HG02970 (cell line): ENCODE measurements at regions not wholly inside any gene's neighbourhood (a gene's known extent, or its start where the extent isn't known, plus 50 kb on each side); places are given as distances from the start of the nearest gene placed in this dataset.

Experiments
- ATAC-seq: cut with Tn5 transposase; IDR thresholded peaks from one replicate; pipeline ENCODE4 v1.9.1; 2021; ENCODE audit warnings: mild to moderate bottlenecking, moderate library complexity, moderate number of reproducible peaks; ENCODE audit not compliant: unreplicated experiment, low FRiP score

DNA sequence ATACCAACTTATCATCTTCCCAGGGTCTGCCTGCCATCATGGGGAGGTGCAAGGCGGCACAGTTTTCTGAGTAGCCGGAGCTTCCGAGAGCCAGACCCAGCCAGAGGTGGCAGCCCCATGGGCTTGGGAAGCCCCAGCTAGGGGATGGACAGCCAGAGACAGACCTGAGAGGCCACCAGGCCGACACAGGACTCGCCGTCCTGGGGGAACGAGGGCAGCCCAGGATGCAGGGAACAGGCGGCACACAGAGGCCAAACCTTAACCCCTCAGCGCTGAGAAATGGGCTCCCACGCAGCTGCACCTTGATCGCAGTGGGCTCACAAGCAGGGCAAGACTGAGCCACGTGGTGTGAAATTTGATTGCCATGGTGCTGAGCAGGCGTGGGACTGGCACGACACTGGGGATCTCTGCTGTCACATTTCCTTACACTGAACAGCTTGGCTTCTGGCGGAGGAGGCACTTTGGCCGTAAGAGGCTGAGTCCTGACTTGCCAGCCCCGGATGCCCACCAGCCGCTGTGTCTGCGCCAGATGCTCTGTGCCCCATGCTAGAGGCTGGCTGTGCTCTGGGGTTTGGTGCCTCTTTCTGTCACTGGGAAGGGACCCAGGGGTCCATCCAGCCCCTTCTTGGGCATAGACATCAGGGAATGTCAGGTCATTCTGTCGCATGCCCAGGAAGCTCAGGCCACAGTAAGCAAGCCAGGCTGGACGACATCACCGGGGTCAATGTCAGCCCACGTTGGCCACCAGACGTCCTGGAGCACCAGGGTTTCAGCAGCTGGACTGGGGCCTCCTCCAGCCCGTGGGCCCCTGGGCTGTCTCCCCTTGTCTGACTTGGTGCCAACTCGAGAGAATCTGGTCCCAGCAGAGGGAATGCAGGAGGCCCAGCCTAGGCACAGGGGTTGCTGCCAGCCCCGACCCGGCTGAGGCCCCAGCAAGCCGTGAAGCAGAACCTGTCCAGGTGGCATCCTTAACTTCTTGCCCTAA, 312.1 kb upstream of the MYT1L start:
- no peak for ATAC-seq

DNA sequence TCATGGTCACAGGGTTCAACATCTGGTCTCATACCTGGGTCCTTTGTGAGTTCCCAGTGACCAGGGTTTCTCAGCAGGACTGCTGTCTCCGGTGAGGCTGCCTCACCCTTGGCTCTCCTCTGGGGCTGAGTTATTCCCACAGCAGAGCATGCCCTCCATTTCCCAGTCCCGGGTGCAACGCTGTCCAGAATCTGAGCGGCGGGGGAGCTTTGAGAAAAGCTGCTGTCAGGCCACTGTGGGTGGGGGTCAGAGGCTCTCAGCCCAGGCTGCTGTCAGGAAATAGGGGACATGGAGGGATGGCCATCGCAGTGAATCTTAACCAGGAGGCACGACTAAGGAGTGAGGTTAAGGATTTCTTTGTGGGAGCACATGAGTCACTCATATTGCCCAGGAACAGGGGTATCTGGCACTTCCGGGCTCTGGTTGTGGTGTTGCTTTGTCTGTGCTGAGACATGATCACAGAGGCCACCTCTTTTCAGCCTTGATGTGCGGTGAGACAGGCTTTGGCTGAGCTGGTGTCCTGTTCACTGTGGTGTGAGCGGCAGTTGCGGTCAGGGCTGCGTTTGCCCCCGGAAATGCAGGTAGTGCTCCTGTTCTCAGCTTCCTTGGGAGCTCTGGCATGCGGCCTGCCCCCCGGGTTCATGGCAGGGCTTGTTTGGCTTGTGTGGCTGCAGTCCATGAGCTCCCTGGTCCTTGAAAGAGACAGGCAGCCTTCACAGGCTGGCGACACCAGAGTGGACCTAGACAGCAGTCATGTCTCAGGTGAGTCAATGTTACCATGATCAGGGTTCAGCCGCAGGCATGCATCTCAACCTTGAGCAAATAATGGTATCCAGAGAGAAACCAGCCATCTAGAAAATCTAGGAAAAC, 310.7 kb upstream of the MYT1L start:
- ATAC-seq, result no peak

DNA sequence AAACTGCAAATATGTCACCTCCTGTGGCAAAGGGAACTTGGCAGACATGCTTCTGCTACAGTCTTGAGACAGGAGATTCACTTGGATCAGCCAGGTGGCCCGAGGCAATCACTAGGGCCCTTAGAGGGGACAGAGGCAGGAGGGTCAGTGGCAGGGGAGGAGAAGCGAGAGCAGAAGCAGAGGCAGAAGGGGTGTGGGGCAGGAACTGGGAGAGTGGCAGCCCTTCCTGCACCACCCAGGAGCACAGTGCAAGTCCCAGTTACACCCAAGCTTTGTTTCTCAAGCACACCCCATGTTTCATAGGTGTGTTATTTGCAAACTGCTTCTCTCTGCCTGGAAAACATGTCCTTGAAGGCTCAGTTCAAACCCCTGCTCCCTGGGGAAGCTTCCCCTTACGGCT, 309.7 kb upstream of the MYT1L start:
- no peak for ATAC-seq

DNA sequence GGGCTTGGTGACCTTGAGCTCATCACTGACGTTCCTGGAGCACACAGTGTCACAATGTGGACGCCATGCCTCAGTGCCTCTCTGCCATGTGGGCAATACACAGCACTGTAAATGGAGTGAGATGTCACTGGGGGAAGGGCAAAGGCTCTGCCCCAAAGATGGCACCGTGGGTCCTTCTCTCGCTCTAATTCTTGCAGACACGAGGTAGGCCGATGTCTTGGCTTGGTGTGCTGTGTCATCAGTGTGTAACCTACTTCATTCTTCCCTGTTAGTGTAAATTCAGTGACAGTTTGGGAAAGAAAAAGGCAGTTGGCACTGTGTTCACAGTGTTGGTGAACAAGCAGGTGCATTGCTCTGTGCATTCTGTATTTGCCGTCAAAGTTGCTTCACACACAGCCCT, 309.3 kb upstream of the MYT1L start:
- ATAC-seq, result no peak

DNA sequence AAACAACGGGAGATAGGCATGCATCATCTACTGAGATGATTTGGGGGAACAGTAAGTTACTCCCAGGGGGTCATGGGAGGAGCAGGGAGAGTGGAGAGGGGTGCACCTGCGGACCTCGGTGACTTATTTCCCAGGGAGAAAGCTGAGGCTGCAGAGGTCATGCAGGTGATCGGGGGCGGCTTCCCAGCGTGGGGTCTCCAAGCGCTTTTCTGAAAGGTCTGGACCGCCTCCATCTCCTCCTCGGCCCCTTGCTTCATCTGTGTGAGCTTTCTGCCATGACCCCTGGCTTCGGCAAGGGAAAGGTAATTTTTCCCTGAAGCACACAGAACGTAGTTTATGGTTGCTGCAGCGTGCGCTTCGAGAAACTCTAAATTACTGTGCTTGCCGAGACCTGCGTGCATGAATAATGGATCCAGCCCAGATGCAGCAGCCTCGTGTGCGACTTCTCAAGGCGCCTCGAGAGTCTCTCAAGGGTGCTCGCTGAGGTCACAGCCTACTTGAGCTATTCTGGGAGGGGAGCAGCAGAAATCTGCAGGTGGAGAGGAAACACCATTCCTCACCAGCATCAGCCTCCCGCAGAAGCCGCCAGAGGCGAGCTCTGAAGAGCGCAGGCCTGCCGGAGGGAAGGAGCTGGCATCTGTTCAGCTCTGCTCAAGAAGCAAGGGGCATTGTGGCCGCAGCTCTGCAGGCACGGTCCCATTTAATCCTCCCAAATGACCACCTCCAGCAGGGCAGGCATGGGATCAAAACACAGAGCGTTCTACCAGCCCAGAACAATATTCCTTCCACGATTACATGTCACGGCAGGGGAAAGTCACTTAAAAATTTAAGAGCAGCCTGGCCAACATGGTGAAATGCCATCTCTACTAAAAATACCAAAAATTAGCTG, 308.4 kb upstream of the MYT1L start:
- ATAC-seq, result no peak

DNA sequence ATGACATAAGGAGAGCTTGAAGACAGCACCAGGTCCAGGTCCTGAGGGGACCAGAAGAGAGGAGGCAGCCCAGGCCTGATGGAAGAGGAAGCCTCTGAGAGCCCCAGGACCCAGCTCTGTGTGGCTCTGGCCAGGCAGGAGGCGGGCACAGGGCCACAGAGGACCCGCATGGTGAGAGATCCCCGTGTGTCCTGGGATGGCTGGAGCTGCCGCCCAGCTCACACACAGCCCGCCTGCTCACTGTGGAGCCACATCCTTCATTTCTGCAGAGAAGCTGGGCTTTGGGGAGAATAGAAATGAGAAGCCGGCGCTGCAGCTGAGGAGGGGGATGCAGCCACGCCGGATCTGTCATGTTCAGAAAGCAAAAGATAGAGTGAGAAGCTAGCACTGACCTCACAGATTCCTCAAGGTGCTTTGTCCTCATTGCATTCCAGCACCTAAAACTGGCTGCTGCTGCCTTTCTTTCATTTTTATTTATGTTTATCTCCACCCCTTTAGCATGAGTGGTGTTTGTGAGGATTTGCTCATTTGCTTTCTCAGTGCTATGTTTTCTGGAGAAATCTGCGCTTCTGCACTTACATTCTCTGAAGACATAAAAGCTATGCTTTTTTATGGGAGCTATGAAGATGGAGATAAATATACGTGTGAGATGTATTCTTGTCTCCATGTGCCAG, 307.6 kb upstream of the MYT1L start:
- ATAC-seq, result no peak

DNA sequence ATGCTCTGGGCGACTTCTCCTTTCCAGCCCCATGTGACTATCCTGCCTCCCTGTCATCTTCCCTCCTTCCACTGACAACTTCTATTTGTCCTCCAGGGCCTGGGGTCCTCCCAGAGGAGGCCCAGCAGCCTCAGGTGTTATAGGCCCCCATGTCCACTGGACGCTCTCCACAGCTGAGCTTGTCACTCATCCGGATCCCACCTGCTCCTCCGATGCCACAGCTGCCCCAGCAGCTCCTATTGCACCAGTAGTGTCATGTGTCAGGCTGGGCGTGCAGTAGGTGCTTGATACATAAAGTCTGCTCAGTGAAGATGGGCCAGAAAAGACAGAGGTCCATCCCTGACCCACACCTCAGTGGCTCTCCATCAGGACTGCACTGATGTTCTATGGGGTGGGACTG, 305.7 kb upstream of the MYT1L start:
- ATAC-seq, result no peak

DNA sequence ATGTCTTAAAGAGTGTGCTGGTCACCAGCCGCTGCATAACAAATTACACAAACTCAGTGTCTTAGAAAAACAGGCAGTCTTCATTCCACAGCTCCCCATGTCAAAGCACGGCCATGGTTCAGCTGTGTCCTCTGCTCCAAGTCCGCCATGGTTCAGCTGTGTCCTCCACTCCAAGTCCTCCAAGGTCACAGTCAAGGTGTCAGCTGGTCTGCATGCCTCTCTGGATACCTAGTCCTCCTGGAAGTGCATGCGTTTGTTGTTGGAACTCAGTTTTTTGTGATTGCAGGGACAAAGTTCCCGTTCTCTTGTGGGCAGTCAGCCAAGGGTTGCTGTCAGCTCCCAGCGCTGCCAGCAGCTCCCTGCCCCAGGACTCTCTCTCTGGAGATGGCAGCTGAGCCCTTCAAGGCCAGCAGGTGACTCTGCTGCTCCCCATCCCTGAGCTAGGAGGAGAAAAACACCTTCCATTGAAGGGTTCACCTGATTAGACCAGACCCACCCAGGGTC, 304.0 kb upstream of the MYT1L start:
- no peak for ATAC-seq

DNA sequence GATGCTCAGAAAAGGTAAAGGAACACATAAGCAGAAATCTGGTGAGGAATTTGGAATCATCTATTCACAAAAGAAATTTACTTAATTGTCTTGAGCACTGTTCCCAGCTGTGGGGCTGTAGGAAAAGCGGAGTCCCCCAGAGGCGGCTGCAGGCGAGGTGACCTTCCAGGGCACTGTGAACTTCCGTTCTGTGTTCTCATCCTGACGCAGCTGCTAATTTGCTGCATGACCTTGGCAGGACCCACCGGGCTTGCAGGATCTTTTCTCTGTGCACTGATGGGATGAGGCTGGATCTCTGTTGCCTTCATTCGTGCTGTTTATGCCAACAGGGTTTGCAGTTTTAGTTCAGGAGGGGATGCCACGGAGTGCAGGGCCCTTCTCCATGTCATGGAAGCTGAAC, 301.9 kb upstream of the MYT1L start:
- ATAC-seq, result no peak

DNA sequence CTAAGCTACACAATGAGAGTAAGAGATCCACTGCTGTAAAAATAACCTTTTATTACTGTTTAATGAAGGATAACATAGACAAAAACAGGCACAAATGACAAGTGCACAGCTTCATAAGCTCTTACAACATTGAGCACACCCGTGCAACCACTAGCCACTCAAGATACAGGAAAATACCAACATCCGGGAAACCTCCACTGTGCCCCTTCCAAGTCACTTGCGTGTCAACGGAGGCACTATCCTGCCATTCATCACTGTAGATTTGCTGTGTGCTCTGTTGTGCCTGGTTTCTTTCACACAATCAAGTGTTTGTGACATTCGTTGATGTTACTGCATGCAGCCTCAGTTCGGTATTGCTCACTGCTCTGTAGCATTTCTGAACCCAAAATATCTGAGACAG, 292.9 kb upstream of the MYT1L start:
- no peak for ATAC-seq

DNA sequence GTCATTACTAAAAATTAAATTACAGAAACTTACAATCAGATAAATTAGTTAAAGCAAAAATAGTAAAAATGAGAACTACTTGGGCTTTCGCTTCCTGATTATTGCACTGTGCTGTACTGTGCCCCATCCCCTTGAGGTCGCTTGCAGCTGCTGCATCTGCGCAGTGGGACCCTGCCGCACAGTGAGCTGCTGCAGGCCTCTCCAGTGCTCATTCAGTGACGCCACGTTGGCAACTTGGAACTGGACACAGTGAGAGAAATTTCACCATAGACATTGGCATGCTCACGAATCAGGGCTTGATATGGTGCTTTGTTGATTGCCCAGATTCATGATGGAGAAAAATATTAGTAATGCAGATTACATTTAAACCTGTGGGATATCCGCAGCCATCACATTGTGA, 290.8 kb upstream of the MYT1L start:
- no peak for ATAC-seq

DNA sequence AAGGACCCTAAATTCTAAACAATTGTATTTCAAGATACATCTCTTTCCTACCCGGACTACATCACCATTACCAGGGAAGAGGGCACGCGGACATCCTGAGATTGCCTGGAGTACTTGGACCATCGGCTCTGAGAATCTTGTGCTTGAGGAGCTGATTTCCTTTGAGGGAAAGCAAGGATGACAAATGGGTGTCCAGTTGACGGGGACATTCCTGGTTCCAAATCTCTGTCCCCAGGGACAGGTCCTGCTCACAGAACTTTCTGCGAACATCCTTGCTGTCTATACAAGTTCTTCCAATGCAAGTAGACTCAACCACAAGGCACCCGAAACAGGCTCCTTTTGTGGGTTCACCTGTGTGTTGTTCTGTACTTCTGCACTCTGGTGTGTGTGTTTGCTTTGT, 289.5 kb upstream of the MYT1L start:
- ATAC-seq, result no peak

DNA sequence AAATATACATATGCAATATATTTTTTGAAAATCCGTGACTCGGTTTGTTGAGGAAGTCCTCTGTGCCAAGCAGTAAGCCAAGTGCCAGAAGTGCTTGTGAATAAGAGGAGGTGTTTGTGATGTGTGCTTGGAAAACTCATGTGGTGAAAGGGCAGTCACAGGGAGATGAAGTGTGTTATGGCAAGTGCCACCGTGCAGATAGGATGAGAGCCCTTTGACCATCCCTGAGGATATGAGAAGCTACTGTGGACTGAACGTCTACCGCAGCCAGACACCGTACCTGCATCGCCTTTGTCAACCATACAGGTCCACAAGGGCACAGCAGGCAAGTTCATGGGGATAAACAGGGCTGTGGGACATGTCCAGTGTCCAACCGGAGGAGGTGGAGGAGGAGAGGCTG, 288.9 kb upstream of the MYT1L start:
- no peak for ATAC-seq

DNA sequence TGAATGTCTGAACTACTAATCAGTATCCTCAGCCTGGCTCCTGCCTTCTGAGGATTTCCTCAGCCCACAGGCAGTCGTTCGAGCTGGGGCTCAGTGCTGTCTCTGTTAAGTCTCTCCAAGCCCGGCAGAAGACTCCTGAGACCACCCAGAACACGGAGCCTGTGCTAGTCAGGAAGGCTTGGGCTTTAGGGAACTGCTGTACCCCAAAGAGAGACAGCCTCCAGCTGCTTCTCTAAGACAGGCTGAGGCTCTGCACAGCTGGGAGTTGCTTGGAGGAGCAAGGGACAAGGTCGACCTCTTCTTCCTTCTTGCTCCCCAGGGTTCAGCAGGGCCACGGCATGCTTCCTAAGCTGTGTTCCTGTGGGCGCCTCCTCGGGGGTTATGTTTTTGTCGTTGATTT, 283.4 kb upstream of the MYT1L start:
- ATAC-seq, result no peak

DNA sequence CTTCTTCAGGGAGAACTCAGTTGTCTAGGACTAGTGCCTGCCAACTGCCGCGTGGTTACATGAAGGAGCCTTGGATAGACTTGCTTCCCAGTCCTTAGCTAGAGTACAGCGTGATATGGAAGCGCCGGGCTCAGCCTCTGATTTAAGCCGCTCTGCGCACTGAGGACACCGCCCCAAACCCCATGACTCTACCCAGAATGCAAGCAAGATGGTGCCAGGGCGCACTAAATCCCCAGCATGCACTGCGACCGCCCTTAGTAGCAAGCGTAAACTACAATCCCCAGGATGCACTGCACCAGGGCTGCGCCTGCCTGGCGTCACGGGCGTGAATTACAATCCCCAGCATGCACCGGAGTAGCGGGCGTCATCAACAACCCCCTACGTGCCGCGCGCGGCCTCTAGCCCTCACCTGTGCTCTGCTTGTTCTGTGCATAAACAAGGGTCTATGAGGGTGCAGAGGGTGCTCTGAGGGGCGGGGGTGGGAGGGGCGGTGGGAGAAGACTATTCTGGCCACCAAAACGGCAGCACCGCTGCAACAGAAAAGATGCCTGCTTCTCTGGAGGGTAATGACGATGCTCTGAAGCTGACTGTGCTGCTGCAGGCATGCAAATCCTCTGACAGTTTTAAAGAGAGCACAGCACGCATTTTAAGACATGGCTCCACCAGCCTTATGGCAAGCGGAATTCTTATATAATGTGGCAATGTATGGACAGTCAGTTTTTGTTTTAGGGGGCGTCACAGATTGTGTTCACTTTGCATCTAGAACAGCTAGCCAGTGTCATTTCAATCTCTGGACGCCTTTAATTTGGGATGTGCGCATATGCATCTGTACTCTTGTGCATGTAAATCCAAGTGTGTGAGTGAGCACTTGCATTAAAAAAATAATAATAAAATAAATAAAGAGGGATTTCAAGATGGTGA, 282.5 kb upstream of the MYT1L start:
- peak; percentile 99 for ATAC-seq

DNA sequence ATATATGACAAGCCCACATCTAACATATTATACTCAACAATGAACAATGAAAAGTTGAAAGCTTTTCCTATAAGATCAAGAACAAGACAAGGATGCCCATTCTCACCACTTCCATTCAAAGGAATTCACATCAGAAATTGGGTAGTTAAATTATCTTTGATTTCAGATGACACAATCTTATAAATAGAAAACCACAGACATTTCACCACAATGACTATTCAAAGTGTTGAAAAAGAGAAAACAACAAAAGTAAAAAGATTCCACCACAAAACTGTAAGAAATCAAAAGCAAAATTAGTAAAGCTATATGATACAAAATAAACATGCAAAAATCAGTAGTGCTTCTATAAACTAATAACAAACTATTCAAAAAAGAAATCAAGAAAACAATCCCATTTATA, 279.7 kb upstream of the MYT1L start:
- ATAC-seq, result no peak

DNA sequence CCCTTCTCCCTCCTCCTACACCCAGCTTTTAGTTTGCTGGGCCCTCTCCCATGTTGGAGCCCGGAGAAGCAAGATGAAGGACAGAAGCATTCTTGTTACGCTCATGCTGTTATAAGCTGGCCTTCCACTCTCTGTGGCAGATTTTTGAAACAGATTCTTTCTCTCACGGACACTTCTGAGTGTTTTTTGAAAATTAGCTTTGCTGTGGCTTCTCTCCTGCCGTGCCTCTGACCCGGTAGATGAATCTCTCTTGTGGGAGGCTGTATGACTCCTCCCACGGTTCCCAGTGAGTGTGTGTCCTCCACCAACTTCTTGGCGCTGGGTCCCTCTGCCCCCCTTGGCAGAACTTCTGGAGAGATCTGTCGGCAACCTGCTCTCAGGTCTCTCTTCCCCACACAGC, 269.3 kb upstream of the MYT1L start:
- no peak for ATAC-seq

DNA sequence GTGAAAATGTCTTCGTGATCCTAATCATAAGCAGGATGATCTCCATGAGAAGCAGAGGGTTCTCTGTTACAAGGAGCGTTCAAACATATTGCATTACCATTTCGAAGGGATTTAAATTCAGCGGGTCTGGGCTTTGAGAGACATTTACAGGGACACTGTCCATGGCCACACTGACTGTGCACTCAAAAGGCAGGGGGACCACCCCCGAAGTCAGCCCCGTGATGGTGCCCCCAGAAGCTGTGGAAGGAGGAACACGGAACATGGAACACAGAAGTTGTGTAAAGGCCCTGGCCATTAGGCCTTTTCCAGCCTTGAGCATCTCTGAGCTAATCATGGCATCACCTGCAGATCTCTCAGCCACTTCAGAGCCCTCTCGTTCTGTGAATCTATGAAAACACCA, 268.4 kb upstream of the MYT1L start:
- ATAC-seq, result no peak

DNA sequence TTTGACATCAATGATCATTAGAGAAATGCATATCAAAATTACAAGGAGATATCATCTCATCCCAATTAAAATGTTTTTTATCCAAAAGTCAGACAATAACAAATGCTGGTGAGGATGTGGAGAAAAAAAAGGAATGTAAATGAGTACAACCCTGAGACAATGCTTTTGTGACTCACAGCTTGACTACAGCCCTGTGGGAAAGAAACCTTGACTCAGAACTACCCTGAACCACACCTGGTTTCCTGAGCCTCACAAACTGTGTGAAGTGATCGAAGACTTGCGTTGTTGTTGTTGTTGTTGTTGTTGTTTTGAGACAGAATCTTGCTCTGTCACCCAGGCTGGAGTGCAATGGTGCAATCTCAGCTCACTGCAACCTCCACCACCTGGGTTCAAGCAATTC, 266.6 kb upstream of the MYT1L start:
- no peak for ATAC-seq
